Activated CD4-positive, alpha-beta T cell treated with anti-CD3 and anti-CD28 coated beads, Interleukin-2, amount 50 U/mL, for 48 hours (primary cell): ENCODE measurements at regions not wholly inside any gene's neighbourhood (a gene's known extent, or its start where the extent isn't known, plus 50 kb on each side); places are given as distances from the start of the nearest gene placed in this dataset.
"Not testable (repeated sequence)": the region's sequence is repeated elsewhere in the genome, so short reads cannot be mapped to it uniquely, and the experiment has no call there.

ENCODE experiments used
- DNase-seq, 2 experiments: peaks; one replicate each; pipeline ENCODE4 v3.0.0-alpha.2; 2020

DNA sequence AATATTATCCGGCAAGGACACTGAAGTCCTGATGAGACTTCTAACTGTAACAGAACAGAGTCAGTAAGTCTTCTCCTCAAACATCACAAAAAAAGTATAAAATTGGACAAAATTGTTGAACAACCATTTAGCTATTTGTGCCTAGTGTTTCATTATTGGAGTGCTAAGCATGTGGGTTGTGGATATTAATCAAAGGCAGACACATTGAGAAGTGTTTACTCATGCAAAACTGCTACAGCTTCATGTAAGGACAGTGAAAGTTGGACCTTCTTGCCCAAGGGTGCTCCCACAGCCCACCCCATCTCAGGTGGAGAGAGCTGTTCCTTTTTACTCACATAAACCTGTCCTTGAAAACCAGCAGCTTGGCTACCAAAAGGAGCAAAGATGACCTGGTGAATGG is 355.1 kb upstream of the DAB2 start:
- no peak for DNase-seq

GRCh38 chr5:39775797-39776365 is 351.1 kb upstream of the DAB2 start:
- DNase-seq: no peak

GRCh38 chr5:39775086-39775796 is 350.5 kb upstream of the DAB2 start:
- no peak for DNase-seq

- no peak for DNase-seq
Observed at GRCh38 chr5:39774605-39775004, 349.8 kb upstream of the DAB2 start.

- no peak for DNase-seq
Observed at GRCh38 chr5:39772307-39772706, 347.5 kb upstream of the DAB2 start.

GRCh38 chr5:39767916-39768315 is 343.1 kb upstream of the DAB2 start:
- DNase-seq: no peak

GRCh38 chr5:39765366-39765765 is 340.6 kb upstream of the DAB2 start:
- DNase-seq: no peak

DNA sequence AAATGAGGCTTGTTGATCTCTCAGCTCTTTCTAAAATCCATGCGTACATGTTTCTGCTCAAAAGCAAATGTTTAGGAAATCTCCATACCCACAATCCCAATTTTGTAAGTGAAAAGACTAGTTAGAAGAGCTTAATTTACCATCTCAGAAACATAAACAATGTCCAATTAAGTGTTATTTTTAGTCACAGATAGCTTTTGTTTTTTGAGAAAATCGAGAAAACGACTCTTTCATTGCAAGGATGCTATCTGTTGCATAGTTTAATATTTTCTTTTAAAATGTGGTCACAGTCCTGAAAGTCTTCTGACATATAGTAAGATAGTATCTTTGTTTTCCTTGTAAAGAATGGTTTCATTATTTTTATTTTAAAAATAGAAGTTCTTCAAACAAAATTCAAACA is 338.0 kb upstream of the DAB2 start:
- no peak for DNase-seq

DNA sequence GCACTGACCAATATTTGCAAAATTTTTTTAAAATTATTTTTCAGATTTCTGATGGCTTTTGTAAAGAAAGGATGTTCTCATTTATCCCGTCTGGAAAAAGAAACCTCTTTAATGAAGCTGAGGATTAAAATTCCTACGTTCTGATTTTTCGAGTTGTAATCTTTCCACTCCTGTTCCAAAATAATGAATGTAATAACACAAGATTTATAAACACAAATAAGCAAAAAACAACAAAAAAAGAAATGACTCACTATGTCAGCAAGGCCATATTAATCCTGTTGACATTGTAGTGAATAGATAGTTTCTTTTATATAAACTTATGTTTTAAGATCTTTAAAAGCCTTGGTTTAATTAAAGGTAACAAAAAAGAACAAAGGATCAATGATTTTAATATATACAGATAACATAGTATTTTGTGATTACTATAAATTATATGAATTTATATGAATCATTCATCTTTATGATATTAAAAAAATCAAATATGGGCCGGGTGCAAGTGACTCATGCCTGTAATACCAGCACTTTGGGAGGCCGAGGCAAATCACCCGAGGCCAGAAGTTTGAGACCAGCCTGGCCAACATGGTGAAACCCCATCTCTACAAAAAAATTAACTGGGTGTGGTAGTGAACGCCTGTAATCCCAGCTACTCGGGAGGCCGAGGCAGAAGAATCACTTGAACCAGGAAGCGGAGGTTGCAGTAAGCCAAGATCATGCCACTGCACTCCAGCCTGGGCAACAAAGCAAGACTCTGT is 336.6 kb upstream of the DAB2 start:
- no peak for DNase-seq

- DNase-seq: no peak
Observed at GRCh38 chr5:39760385-39761198, 335.8 kb upstream of the DAB2 start.

GRCh38 chr5:39759701-39760100 is 334.9 kb upstream of the DAB2 start:
- no peak for DNase-seq

- DNase-seq: no peak
Observed at GRCh38 chr5:39758426-39758825, 333.6 kb upstream of the DAB2 start.

GRCh38 chr5:39757131-39757530 is 332.4 kb upstream of the DAB2 start:
- DNase-seq: no peak

- DNase-seq: no peak
Observed at GRCh38 chr5:39755986-39756385, 331.2 kb upstream of the DAB2 start.

- no peak for DNase-seq
Observed at GRCh38 chr5:39755452-39755851, 330.7 kb upstream of the DAB2 start.

DNA sequence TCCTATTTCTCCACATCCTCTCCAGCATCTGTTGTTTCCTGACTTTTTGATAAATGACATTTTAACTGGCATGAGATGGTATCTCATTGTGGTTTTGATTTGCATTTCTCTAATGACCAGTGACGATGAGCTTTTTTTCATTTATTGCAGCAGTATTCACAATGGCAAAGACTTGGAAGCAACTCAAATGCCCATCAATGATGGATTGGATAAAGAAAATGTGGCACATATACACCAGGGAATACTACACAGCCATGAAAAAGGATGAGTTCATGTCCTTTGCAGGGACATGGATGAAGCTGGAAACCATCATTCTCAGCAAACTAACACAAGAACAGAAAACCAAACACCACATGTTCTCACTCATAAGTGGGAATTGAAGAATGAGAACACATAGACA is 329.0 kb upstream of the DAB2 start:
- not testable (repeated sequence) for DNase-seq

GRCh38 chr5:39750661-39751060 is 325.9 kb upstream of the DAB2 start:
- no peak for DNase-seq

DNA sequence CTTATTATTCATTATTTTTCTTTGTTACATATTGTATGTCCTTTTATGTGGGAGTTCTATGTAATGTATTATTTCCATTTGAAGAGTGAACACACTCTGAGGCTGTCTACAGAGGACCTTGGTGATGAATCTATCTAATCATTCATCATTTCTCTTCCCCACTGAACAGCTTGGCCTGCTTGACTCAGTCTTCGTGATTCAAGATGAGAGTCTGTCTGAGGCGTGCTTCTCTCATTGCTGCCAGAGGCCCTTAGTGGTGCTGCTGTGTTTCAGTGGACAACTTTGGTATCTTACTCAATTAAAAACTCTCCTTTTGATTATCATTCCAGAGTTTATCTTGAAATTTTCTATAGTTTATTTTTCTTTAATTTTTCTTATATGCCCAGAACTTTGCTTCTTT is 318.1 kb upstream of the DAB2 start:
- no peak for DNase-seq

- no peak for DNase-seq
Observed at GRCh38 chr5:39740404-39740803, 315.6 kb upstream of the DAB2 start.

DNA sequence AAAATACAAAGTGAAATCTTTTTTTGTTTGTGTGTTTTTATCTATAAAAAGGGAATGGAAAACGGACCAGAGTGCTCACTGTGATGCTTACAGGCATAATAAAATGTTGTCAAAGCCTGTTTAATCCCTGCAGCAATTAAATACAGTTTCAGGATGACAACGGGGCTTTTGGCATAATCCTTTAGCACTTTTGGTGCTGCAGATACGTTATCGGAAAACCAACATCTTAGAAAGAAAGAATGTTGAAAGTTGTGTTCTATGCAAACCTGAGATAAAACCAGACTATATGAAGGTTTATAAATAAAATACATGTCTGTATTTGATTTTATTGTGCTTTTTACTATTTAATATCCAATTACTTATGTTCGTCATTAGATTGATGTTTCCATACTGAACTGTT is 307.4 kb upstream of the DAB2 start:
- no peak for DNase-seq

- DNase-seq: no peak
Observed at GRCh38 chr5:39730699-39731098, 305.9 kb upstream of the DAB2 start.

- DNase-seq: no peak
Observed at GRCh38 chr5:39730006-39730405, 305.2 kb upstream of the DAB2 start.

- DNase-seq: no peak
Observed at GRCh38 chr5:39726467-39726866, 301.7 kb upstream of the DAB2 start.
